H9 (cell line): ENCODE measurements at regions not wholly inside any gene's neighbourhood (a gene's known extent, or its start where the extent isn't known, plus 50 kb on each side); places are given as distances from the start of the nearest gene placed in this dataset.

Source experiments
- DNase-seq: peaks from one replicate; pipeline ENCODE4 v3.0.0-alpha.2; 2017
- H2AFZ ChIP-seq: one replicate; pipeline ENCODE4 v1.6.1; 2013; ENCODE audit warnings: mild to moderate bottlenecking, low read length, control low read depth, moderate library complexity
- H2AK5ac ChIP-seq: 2 replicates; pipeline ENCODE4 v1.6.1; 2013; ENCODE audit warnings: low read length, control low read depth, mixed read lengths; ENCODE audit not compliant: insufficient read length
- H2BK120ac ChIP-seq: one replicate; pipeline ENCODE4 v1.6.1; 2013; ENCODE audit warnings: low read depth, mild to moderate bottlenecking, low read length, control low read depth, inconsistent platforms; ENCODE audit not compliant: poor library complexity, severe bottlenecking
- H2BK12ac ChIP-seq: 2 replicates; pipeline ENCODE4 v1.6.1; 2013; ENCODE audit warnings: low read length, control low read depth, mixed read lengths, low read depth; ENCODE audit not compliant: insufficient read length
- H2BK15ac ChIP-seq: 2 replicates; pipeline ENCODE4 v1.6.1; 2013; ENCODE audit warnings: low read depth, low read length, control low read depth
- H2BK20ac ChIP-seq: one replicate; pipeline ENCODE4 v1.6.1; 2013; ENCODE audit warnings: low read depth, mild to moderate bottlenecking, low read length, control low read depth, inconsistent platforms; ENCODE audit not compliant: poor library complexity, severe bottlenecking
- H2BK5ac ChIP-seq: 2 replicates; pipeline ENCODE4 v1.6.1; 2013; ENCODE audit warnings: low read length, control low read depth, mixed read lengths; ENCODE audit not compliant: insufficient read length
- H3K14ac ChIP-seq: 2 replicates; pipeline ENCODE4 v1.6.1; 2013; ENCODE audit warnings: low read length, control low read depth; ENCODE audit not compliant: insufficient read depth
- H3K18ac ChIP-seq: 2 replicates; pipeline ENCODE4 v1.6.1; 2013; ENCODE audit warnings: low read depth, mild to moderate bottlenecking, mixed read lengths, low read length, control low read depth; ENCODE audit not compliant: insufficient read length
- H3K23ac ChIP-seq: 2 replicates; pipeline ENCODE4 v1.6.1; 2013; ENCODE audit warnings: low read length, control low read depth, mixed read lengths, low read depth; ENCODE audit not compliant: insufficient read length
- H3K23me2 ChIP-seq: 2 replicates; pipeline ENCODE4 v1.6.1; 2013; ENCODE audit warnings: low read depth, mild to moderate bottlenecking, mixed read lengths, low read length, control low read depth; ENCODE audit not compliant: insufficient read length, poor library complexity, severe bottlenecking
- H3K27ac ChIP-seq: 2 replicates; pipeline ENCODE4 v1.5.1; 2013; ENCODE audit warnings: low read length, control low read depth, mixed read lengths, low read depth; ENCODE audit not compliant: insufficient read length
- H3K27me3 ChIP-seq: 2 replicates; pipeline ENCODE4 v1.6.1; 2013; ENCODE audit warnings: low read length, control low read depth, inconsistent platforms; ENCODE audit not compliant: insufficient read depth
- H3K4ac ChIP-seq: 2 replicates; pipeline ENCODE4 v1.6.1; 2013; ENCODE audit warnings: low read depth, mild to moderate bottlenecking, control low read depth, inconsistent platforms, low read length, moderate library complexity
- H3K4me1 ChIP-seq: 2 replicates; pipeline ENCODE4 v1.6.1; 2013; ENCODE audit warnings: low read length, control low read depth, inconsistent platforms; ENCODE audit not compliant: insufficient read depth
- H3K4me2 ChIP-seq: 2 replicates; pipeline ENCODE4 v1.6.1; 2013; ENCODE audit warnings: low read length, control low read depth, mixed read lengths; ENCODE audit not compliant: insufficient read length, insufficient read depth
- H3K56ac ChIP-seq: 2 replicates; pipeline ENCODE4 v1.6.1; 2013; ENCODE audit warnings: low read depth, mild to moderate bottlenecking, mixed read lengths, low read length, control low read depth; ENCODE audit not compliant: insufficient read length
- H3K79me1 ChIP-seq: 2 replicates; pipeline ENCODE4 v1.6.1; 2013; ENCODE audit warnings: low read depth, mild to moderate bottlenecking, moderate library complexity, low read length, control low read depth, inconsistent platforms; ENCODE audit not compliant: insufficient read depth, poor library complexity, severe bottlenecking
- H3K79me2 ChIP-seq: 2 replicates; pipeline ENCODE4 v1.6.1; 2013; ENCODE audit warnings: low read length, control low read depth, inconsistent platforms; ENCODE audit not compliant: insufficient read depth
- H3K9ac ChIP-seq: 2 replicates; pipeline ENCODE4 v1.6.1; 2013; ENCODE audit warnings: low read length, control low read depth, mixed read lengths; ENCODE audit not compliant: insufficient read length; ENCODE audit errors: extremely low read depth
- H3K9me3 ChIP-seq: one replicate; pipeline ENCODE4 v1.6.1; 2013; ENCODE audit warnings: low read depth, low read length, inconsistent platforms; ENCODE audit not compliant: control insufficient read depth
- H3T11ph ChIP-seq: one replicate; pipeline ENCODE4 v1.6.1; 2013; ENCODE audit warnings: mild to moderate bottlenecking, low read length, control low read depth, inconsistent platforms
- H4K20me1 ChIP-seq: one replicate; pipeline ENCODE4 v1.6.1; 2013; ENCODE audit not compliant: control insufficient read depth, insufficient read length, insufficient read depth
- H4K5ac ChIP-seq: 2 replicates; pipeline ENCODE4 v1.6.1; 2013; ENCODE audit warnings: low read depth, mild to moderate bottlenecking, mixed read lengths, low read length, control low read depth; ENCODE audit not compliant: insufficient read length
- H4K8ac ChIP-seq: replicated peaks from 2 replicates; pipeline ENCODE4 v1.6.1; 2013; ENCODE audit warnings: low read length, control low read depth, mixed read lengths, low read depth; ENCODE audit not compliant: insufficient read length
- H4K91ac ChIP-seq: 2 replicates; pipeline ENCODE4 v1.6.1; 2013; ENCODE audit warnings: low read depth, mild to moderate bottlenecking, moderate library complexity, mixed read lengths, low read length, control low read depth; ENCODE audit not compliant: insufficient read length
- H3K27ac Mint-ChIP-seq, 3 experiments: 2 replicates in 2 of 3; 3 replicates in 1 of 3; pipeline ENCODE4 v1.8.0; 2020 to 2021; ENCODE audit warnings: mixed read lengths in 3 of 3, mild to moderate bottlenecking in 1 of 3, moderate library complexity in 1 of 3
- H3K27me3 Mint-ChIP-seq: 2 replicates; pipeline ENCODE4 v1.8.0; 2021; ENCODE audit warnings: low read depth, mild to moderate bottlenecking, moderate library complexity, mixed read lengths
- H3K36me3 Mint-ChIP-seq, 3 experiments: 2 replicates in 2 of 3; 3 replicates in 1 of 3; pipeline ENCODE4 v1.8.0; 2020 to 2021; ENCODE audit warnings: low read depth in 3 of 3, mixed read lengths in 3 of 3; ENCODE audit not compliant: insufficient read depth in 1 of 3
- H3K4me1 Mint-ChIP-seq, 2 experiments: 2 replicates each; pipeline ENCODE4 v1.8.0; 2020; ENCODE audit warnings: mixed read lengths in 2 of 2
- H3K4me3 Mint-ChIP-seq, 2 experiments: 2 replicates in 1 of 2; 3 replicates in 1 of 2; pipeline ENCODE4 v1.8.0; 2020 to 2021; ENCODE audit warnings: mild to moderate bottlenecking in 2 of 2, mixed read lengths in 2 of 2, moderate library complexity in 1 of 2
- H3K9me3 Mint-ChIP-seq, 2 experiments: 2 replicates in 1 of 2; 3 replicates in 1 of 2; pipeline ENCODE4 v1.8.0; 2020; ENCODE audit warnings: mild to moderate bottlenecking in 2 of 2, mixed read lengths in 2 of 2, moderate library complexity in 1 of 2
- WGBS: extraction: QIAGEN DNeasy Blood & Tissue Kit; methylation state at CpG from one replicate; pipeline ENCODE4 v1.1.7; 2013; ENCODE audit warnings: missing lambda C conversion rate, low lambda C conversion rate, mixed read lengths; ENCODE audit not compliant: insufficient read length; ENCODE audit errors: extremely low coverage; 5-methylcytosine and 5-hydroxymethylcytosine counted together
- TF ChIP-seq, protein P1 (sequence below): fragments of 200-600 bp; sonication (generic); conservative IDR thresholded peaks from 3 replicates; pipeline ENCODE4 v1.8.0; 2021; ENCODE audit warnings: antibody characterized with exemption, mild to moderate bottlenecking

- no peak overlapping the region for H3K18ac ChIP-seq
These were observed 70.0 kb upstream of the HS3ST3A1 start for GRCh38 chr17:13671771-13672170.

More at GRCh38 chr17:13671771-13672170, 70.0 kb upstream of the HS3ST3A1 start:
- no CpG with 5 or more reads among the region's 8 CpGs for WGBS
- Histone ChIP-seq H3K79me1 (no peaks in the 10 kb centered on the region), H3K23me2 (no peaks in the 10 kb centered on the region), H3K79me2 (no peaks in the 10 kb centered on the region), H3T11ph (no peak overlapping the region), H3K14ac (no peak overlapping the region), H2BK15ac (no peak overlapping the region), H4K91ac (no peak overlapping the region), H4K8ac (no peak overlapping the region), H3K27me3 (no peaks in the 10 kb centered on the region), H3K9me3 (no peaks in the 10 kb centered on the region), H2BK5ac (no peak overlapping the region), H4K20me1 (no peaks in the 10 kb centered on the region), H3K23ac (no peak overlapping the region), H3K4ac (no peak overlapping the region), H3K4me2 (no peak overlapping the region), H4K5ac (no peak overlapping the region), H2AFZ (no peak overlapping the region), H3K9ac (no peak overlapping the region), H3K4me1 (no peaks in the 10 kb centered on the region; the same call in 1 of the 2 replicates), H2BK12ac (no peak overlapping the region), H3K56ac (no peak overlapping the region), H2BK120ac (no peak overlapping the region), H2BK20ac (no peak overlapping the region), H2AK5ac (no peak overlapping the region), H3K27ac (no peak overlapping the region)
- Mint-ChIP-seq H3K4me1 (peaks cover 18 to 20% of the 10 kb centered on the region in 2 experiments), H3K4me3 (no peak overlapping the region), H3K9me3 (peaks cover 2 to 4% of the 10 kb centered on the region in 2 experiments; a peak in 2 of 5 replicates), H3K27me3 (no peaks in the 10 kb centered on the region), H3K27ac (peak overlapping the region in 1 of 3 experiments; percentile 59; a peak in 2 of 7 replicates), H3K36me3 (no peaks in the 10 kb centered on the region; a peak in 2 of 7 replicates)
- TF ChIP-seq, protein P1, sequence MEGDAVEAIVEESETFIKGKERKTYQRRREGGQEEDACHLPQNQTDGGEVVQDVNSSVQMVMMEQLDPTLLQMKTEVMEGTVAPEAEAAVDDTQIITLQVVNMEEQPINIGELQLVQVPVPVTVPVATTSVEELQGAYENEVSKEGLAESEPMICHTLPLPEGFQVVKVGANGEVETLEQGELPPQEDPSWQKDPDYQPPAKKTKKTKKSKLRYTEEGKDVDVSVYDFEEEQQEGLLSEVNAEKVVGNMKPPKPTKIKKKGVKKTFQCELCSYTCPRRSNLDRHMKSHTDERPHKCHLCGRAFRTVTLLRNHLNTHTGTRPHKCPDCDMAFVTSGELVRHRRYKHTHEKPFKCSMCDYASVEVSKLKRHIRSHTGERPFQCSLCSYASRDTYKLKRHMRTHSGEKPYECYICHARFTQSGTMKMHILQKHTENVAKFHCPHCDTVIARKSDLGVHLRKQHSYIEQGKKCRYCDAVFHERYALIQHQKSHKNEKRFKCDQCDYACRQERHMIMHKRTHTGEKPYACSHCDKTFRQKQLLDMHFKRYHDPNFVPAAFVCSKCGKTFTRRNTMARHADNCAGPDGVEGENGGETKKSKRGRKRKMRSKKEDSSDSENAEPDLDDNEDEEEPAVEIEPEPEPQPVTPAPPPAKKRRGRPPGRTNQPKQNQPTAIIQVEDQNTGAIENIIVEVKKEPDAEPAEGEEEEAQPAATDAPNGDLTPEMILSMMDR = no peak
- DNase-seq = no peak
